ENCODE measurements at regions not wholly inside any gene's neighbourhood (a gene's known extent, or its start where the extent isn't known, plus 50 kb on each side); places are given as distances from the start of the nearest gene placed in this dataset.
"Not testable (repeated sequence)": the region's sequence is repeated elsewhere in the genome, so short reads cannot be mapped to it uniquely, and the experiment has no call there.

GRCh38 chr12:102323799-102324198, 126.2 kb upstream of the PMCH start:
- TF ChIP-seq, protein P1, sequence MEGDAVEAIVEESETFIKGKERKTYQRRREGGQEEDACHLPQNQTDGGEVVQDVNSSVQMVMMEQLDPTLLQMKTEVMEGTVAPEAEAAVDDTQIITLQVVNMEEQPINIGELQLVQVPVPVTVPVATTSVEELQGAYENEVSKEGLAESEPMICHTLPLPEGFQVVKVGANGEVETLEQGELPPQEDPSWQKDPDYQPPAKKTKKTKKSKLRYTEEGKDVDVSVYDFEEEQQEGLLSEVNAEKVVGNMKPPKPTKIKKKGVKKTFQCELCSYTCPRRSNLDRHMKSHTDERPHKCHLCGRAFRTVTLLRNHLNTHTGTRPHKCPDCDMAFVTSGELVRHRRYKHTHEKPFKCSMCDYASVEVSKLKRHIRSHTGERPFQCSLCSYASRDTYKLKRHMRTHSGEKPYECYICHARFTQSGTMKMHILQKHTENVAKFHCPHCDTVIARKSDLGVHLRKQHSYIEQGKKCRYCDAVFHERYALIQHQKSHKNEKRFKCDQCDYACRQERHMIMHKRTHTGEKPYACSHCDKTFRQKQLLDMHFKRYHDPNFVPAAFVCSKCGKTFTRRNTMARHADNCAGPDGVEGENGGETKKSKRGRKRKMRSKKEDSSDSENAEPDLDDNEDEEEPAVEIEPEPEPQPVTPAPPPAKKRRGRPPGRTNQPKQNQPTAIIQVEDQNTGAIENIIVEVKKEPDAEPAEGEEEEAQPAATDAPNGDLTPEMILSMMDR (IDR thresholded peaks at IDR 0.05; ENCODE audit: extremely low read depth, missing control alignments), result no peak
- no peak for DNase-seq (ENCODE audit: low spot score)

DNA sequence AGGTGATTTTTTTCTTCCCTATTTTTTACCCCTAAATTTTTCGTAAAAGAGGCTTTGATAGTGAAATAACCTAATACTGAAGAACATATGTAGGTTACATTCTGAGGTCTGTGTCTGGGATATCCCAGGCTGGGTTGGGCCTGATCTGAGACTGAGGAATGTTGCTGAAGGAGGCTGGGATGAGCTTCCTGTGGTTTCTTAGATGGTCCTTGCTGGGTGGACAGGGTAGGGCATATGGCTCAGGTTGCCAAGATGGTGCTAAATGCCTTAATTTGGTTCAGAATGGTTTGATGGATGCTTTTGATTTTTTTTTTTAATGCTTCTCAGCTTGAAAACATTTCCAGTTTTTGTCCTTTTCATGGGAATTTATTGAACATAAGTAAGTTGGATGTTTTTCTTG, 124.6 kb upstream of the PMCH start:
- DNase-seq (ENCODE audit: low spot score), result no peak
- TF ChIP-seq, protein P1 (IDR thresholded peaks at IDR 0.05; ENCODE audit: extremely low read depth, missing control alignments), result no peak

GRCh38 chr12:102321305-102322082, 123.9 kb upstream of the PMCH start:
- TF ChIP-seq, protein P1 (IDR thresholded peaks at IDR 0.05; ENCODE audit: extremely low read depth, missing control alignments), result no peak
- DNase-seq (ENCODE audit: low spot score), result no peak

- no peak for DNase-seq (ENCODE audit: low spot score)
- TF ChIP-seq, protein P1 (IDR thresholded peaks at IDR 0.05; ENCODE audit: extremely low read depth, missing control alignments), result no peak
Observed at GRCh38 chr12:102317155-102317554, 119.5 kb upstream of the PMCH start.

DNA sequence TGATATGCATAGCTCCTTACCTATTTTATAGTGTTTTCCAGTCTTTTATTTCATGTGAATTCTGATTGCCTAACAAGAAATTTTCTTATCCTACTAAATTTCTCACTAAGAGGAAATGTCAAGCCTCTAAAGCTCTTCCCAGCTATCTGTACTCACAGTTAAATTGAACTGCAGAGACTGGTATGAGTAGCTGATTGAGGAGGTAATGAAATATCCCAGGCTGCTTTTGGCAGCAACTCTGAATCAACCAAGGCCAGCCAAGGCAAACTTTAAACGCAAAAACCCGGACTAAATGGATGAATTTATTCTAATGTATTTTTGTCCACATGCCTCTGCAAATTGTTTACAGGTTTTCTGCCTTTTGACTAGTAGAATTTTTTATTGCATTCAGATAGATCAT, 119.1 kb upstream of the PMCH start:
- TF ChIP-seq, protein P1 (IDR thresholded peaks at IDR 0.05; ENCODE audit: extremely low read depth, missing control alignments), result no peak
- DNase-seq (ENCODE audit: low spot score), result no peak

GRCh38 chr12:102314821-102315220, 117.2 kb upstream of the PMCH start:
- no peak for DNase-seq (ENCODE audit: low spot score)
- TF ChIP-seq, protein P1 (IDR thresholded peaks at IDR 0.05; ENCODE audit: extremely low read depth, missing control alignments), result no peak

- not testable (repeated sequence) for DNase-seq (ENCODE audit: low spot score)
Observed at GRCh38 chr12:102313116-102313971, 115.7 kb upstream of the PMCH start.

Measured in GM20000 (cell line).